Body of pancreas (tissue), 4 donors: ENCODE measurements at regions not wholly inside any gene's neighbourhood (a gene's known extent, or its start where the extent isn't known, plus 50 kb on each side); places are given as distances from the start of the nearest gene placed in this dataset.

Experiments used
- ATAC-seq: fragments of 150-250 bp; one replicate; pipeline ENCODE4 v1.9.1; 2016
- DNase-seq, 4 donors: peaks; one replicate each; pipeline ENCODE4 v3.0.0-alpha.2; 2019
- H3K27ac ChIP-seq, 4 donors: fragments of 200-600 bp; sonication (generic); 1 replicate in 3 of 4; 2 replicates in 1 of 4; pipeline versions ENCODE4 v1.5.1 to v1.6.1; 2016 to 2019; ENCODE audit warnings: mild to moderate bottlenecking in 1 of 4, mixed read lengths in 1 of 4, moderate library complexity in 1 of 4
- H3K27me3 ChIP-seq, 2 donors: fragments of 200-600 bp; sonication (generic); one replicate each; pipeline ENCODE4 v1.6.0; 2016; ENCODE audit warnings: mild to moderate bottlenecking in 1 of 2
- H3K36me3 ChIP-seq, 2 donors: fragments of 200-600 bp; sonication (generic); replicated peaks in 1 of 2; 2 replicates each; pipeline ENCODE4 v1.5.1; 2016; ENCODE audit warnings: low read depth in 2 of 2; ENCODE audit not compliant: insufficient read depth in 1 of 2
- H3K4me1 ChIP-seq: fragments of 200-600 bp; sonication (generic); one replicate; pipeline ENCODE4 v1.6.0; 2016
- H3K4me3 ChIP-seq, 2 donors: fragments of 200-600 bp; sonication (generic); 1 replicate in 1 of 2; 2 replicates in 1 of 2; pipeline ENCODE4 v1.5.1; 2016 to 2019
- H3K9me3 ChIP-seq, 3 donors: fragments of 200-600 bp; sonication (generic); 1 replicate in 2 of 3; 2 replicates in 1 of 3; pipeline ENCODE4 v1.5.1; 2016
- POLR2A ChIP-seq, 3 donors: fragments of 450-650 bp; IDR thresholded peaks; one replicate each; pipeline ENCODE4 v1.6.1; 2016; ENCODE audit warnings: antibody characterized with exemption in 3 of 3, mild to moderate bottlenecking in 2 of 3
- WGBS, 2 donors: methylation state at CpG; one replicate each; pipeline ENCODE4 v1.1.5; 2017; 5-methylcytosine and 5-hydroxymethylcytosine counted together
- intact Hi-C: fragments of 100-400 bp; cut with DNase I; formaldehyde crosslinking; loops from one replicate; pipeline ENCODE4 v1.15.1; 2023
- TF ChIP-seq, protein P1 (sequence below), 7 experiments: fragments of 450-650 bp in 4 of 7; fragments of 200-600 bp in 3 of 7; sonication (generic) in 3 of 7; IDR thresholded peaks; one replicate each; pipeline ENCODE4 v1.5.1; 2016 to 2019; ENCODE audit warnings: antibody characterized with exemption in 7 of 7

DNA sequence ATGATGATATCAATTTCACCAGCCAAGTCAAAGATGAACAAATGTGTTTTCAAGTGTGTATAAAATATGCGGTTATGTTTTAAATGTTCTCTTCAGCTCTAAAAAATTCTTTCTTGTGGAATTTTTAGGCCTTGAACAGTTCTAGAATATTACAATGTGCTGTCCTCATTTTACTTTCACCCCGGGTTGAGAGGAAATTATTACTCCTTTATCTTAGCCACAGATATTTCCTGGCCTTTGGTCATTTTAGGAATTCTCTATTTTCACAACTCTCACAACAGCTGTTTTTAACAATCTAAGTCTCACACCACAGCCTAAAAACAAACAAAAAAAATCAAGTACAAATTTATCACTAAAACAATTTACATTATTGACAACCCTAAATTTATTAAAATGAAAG, 112.2 kb upstream of the HGF start:
- ATAC-seq (no peak), DNase-seq (no peak)
- H3K9me3 ChIP-seq: no peaks in the 10 kb centered on the region
- no peak overlapping the region for H3K27ac ChIP-seq
- H3K27me3 ChIP-seq: no peaks in the 10 kb centered on the region
- H3K36me3 ChIP-seq: no peaks in the 10 kb centered on the region
- TF ChIP-seq, protein P1, sequence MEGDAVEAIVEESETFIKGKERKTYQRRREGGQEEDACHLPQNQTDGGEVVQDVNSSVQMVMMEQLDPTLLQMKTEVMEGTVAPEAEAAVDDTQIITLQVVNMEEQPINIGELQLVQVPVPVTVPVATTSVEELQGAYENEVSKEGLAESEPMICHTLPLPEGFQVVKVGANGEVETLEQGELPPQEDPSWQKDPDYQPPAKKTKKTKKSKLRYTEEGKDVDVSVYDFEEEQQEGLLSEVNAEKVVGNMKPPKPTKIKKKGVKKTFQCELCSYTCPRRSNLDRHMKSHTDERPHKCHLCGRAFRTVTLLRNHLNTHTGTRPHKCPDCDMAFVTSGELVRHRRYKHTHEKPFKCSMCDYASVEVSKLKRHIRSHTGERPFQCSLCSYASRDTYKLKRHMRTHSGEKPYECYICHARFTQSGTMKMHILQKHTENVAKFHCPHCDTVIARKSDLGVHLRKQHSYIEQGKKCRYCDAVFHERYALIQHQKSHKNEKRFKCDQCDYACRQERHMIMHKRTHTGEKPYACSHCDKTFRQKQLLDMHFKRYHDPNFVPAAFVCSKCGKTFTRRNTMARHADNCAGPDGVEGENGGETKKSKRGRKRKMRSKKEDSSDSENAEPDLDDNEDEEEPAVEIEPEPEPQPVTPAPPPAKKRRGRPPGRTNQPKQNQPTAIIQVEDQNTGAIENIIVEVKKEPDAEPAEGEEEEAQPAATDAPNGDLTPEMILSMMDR (IDR thresholded peaks at IDR 0.05): no peak
- TF ChIP-seq POLR2A (IDR thresholded peaks at IDR 0.05): no peak
- 38 to 51% methylated on average over 2 of the region's 2 CpGs for WGBS, 2 donors
- no peak overlapping the region for H3K4me3 ChIP-seq
- H3K4me1 ChIP-seq: no peaks in the 10 kb centered on the region
- intact Hi-C loops: no loop called here

DNA sequence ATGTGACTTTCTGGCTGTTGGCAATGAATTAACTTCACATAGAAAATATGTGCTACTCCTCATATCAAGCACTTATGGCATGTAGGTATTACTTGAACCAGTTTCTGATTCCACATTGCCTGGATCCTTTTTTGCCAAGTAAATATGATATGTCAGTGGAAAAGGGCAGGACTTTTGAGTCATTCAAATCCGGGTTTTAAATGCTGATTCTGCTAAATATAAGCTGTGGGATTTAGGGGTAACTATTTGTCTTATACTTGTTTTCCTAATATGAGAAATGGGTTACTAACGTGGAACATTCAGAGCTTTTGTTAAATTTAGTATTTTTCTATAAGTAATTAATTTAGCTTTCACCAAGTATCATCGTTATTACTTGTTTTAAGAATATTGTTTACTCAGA, 108.0 kb upstream of the HGF start:
- Histone ChIP-seq H3K9me3 (no peaks in the 10 kb centered on the region), H3K27ac (no peak overlapping the region), H3K4me3 (no peak overlapping the region), H3K27me3 (no peaks in the 10 kb centered on the region), H3K4me1 (no peaks in the 10 kb centered on the region), H3K36me3 (no peaks in the 10 kb centered on the region)
- TF ChIP-seq POLR2A (IDR thresholded peaks at IDR 0.05): no peak
- DNase-seq: no peak
- ATAC-seq: no peak
- 51 to 55% methylated on average over 3 of the region's 3 CpGs for WGBS, 2 donors
- intact Hi-C loops: no loop called here

DNA sequence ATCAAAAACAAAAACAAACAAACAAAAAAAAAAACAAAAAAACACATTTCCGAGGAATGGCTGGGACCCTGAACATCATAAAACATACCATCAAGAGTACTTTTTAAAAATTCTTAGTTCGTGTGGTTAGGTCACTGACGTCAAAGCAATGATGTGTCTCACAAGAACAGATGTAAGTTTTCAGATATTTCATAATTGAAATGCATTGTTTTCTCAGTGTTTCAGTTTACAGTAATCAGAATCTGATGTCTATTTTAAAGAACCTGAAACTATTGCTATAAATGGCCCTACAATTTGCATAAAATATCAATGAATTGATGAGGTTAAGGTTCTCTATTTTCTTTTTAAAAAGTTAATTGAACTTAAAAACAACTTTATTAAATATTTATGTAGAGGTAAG, 103.7 kb upstream of the HGF start:
- no peak for ATAC-seq

DNA sequence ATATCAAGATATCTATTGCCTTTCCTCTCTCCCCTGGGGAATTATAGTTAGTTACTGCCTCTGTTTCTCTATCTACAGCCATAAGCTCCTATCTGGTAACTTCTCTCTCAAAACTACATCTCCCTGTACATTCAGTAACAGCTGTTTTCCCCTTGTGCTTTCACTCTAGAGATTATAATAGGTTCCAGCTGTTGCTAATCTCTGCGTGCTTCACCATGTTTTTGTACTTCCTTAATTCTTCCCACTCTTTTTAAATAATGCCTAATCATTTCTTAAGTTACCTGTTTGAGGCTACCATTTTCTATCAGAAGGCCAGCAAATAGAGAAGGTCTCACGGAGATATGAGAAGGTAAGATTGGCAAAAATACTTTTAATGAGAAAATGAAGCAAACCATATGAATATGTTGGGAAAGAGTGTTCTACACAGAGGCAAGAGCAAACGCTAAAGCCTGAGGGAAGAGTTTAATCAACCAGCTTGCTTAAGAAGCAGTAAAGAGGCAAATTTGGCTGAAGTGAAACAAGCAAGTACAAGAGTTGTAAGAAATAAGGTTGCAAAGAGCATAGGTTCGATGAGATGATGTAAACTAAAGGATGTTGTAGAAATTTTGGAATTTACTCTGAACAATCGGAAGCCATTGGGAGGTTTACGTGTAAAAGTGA, 101.9 kb upstream of the HGF start:
- WGBS, 2 donors: 63 to 72% methylated on average over 6 of the region's 6 CpGs
- ATAC-seq: no peak
- Histone ChIP-seq H3K27me3 (no peaks in the 10 kb centered on the region), H3K36me3 (no peaks in the 10 kb centered on the region), H3K4me3 (no peak overlapping the region), H3K4me1 (no peaks in the 10 kb centered on the region), H3K27ac (no peak overlapping the region), H3K9me3 (no peaks in the 10 kb centered on the region)
- intact Hi-C loops: no loop called here
- DNase-seq: no peak
- TF ChIP-seq POLR2A (IDR thresholded peaks at IDR 0.05): no peak

More for the DNA sequence above, 103.7 kb upstream of the HGF start:
- H3K27ac ChIP-seq: no peak overlapping the region
- H3K4me1 ChIP-seq: no peaks in the 10 kb centered on the region
- no peaks in the 10 kb centered on the region for H3K9me3 ChIP-seq
- intact Hi-C loops: no loop called here
- no peaks in the 10 kb centered on the region for H3K36me3 ChIP-seq
- TF ChIP-seq POLR2A (IDR thresholded peaks at IDR 0.05): no peak
- TF ChIP-seq, protein P1 (IDR thresholded peaks at IDR 0.05): no peak
- 54 to 55% methylated on average over 3 of the region's 3 CpGs for WGBS, 2 donors
- no peak overlapping the region for H3K4me3 ChIP-seq
- H3K27me3 ChIP-seq: no peaks in the 10 kb centered on the region
- DNase-seq: no peak

DNA sequence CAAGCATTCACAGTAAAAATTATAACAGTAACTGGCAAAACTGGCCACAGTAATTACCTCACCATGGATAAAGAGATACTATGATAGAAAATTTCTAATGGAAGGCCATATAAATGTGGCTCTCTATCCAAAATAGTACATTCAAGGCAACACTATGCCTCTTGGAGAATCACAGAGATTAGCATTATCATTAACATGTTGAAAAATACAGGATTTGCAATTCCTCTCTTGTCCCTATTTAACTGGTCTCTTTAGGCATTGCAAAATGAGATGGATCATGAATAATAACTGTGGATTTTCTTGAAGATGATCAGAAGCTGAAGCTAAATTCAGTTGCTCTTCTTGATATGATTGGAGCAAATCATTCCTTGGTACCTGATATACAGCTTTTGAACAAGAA, 100.8 kb upstream of the HGF start:
- Histone ChIP-seq H3K4me3 (no peak overlapping the region), H3K9me3 (no peaks in the 10 kb centered on the region), H3K27me3 (no peaks in the 10 kb centered on the region), H3K27ac (no peak overlapping the region), H3K4me1 (no peaks in the 10 kb centered on the region), H3K36me3 (no peaks in the 10 kb centered on the region)
- no peak for ATAC-seq
- intact Hi-C loops: no loop called here
- DNase-seq: no peak
- no peak for TF ChIP-seq POLR2A (IDR thresholded peaks at IDR 0.05)

DNA sequence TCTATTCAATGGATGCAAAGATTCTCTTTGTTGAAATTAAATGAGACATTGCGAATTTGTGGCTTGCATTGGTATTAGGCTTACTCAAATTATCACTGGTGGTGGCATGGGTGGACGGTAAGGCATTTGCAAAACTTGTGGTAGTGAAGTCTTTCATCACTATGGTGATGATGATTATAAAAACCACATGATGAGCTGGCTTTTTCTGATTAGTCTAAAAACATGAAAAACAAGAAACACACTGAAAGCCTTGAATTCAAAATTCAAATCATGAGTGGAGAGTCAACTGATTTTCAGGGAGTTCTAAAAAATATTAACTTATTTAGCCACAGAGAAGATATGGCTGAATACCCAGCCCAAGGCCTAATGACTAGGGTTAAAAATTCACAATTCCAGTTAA, 99.8 kb upstream of the HGF start:
- H3K27me3 ChIP-seq: no peaks in the 10 kb centered on the region
- no peaks in the 10 kb centered on the region for H3K4me1 ChIP-seq
- TF ChIP-seq, protein P1 (IDR thresholded peaks at IDR 0.05): no peak
- WGBS, 2 donors: 59 to 72% methylated on average over 2 of the region's 2 CpGs
- intact Hi-C loops: no loop called here
- H3K27ac ChIP-seq: no peak overlapping the region
- H3K9me3 ChIP-seq: no peaks in the 10 kb centered on the region
- H3K4me3 ChIP-seq: no peak overlapping the region
- ATAC-seq (no peak), DNase-seq (no peak)
- H3K36me3 ChIP-seq: no peaks in the 10 kb centered on the region
